Epithelial cell of proximal tubule (primary cell): ENCODE measurements at regions not wholly inside any gene's neighbourhood (a gene's known extent, or its start where the extent isn't known, plus 50 kb on each side); places are given as distances from the start of the nearest gene placed in this dataset.

Experiments used
- DNase-seq: peaks from one replicate; pipeline ENCODE4 v3.0.0-alpha.2; 2011; ENCODE audit warnings: low read depth
- H3K4me3 ChIP-seq: 2 replicates; pipeline ENCODE4 v1.5.1; 2011; ENCODE audit warnings: low read depth, mild to moderate bottlenecking, low read length
- CTCF ChIP-seq: conservative IDR thresholded peaks from 2 replicates; pipeline ENCODE4 v1.5.1; 2012; ENCODE audit warnings: low read depth, mild to moderate bottlenecking, low read length

GRCh38 chr4:130233377-130234047 is 1137.6 kb downstream of the C4orf33 start:
- no peak overlapping the region for H3K4me3 ChIP-seq
- no peak for DNase-seq
- no peak for TF ChIP-seq CTCF

GRCh38 chr4:130238121-130238520 is 1142.2 kb downstream of the C4orf33 start:
- no peak for DNase-seq
- H3K4me3 ChIP-seq, result no peak overlapping the region
- no peak for TF ChIP-seq CTCF

GRCh38 chr4:130249002-130249401 is 1153.0 kb downstream of the C4orf33 start:
- no peak for DNase-seq
- no peak for TF ChIP-seq CTCF
- H3K4me3 ChIP-seq, result no peak overlapping the region

GRCh38 chr4:130257271-130257670 is 1161.3 kb downstream of the C4orf33 start:
- no peak overlapping the region for H3K4me3 ChIP-seq
- TF ChIP-seq CTCF, result no peak
- DNase-seq, result no peak

GRCh38 chr4:130266814-130267213 is 1170.9 kb downstream of the C4orf33 start:
- no peak for DNase-seq
- no peak overlapping the region for H3K4me3 ChIP-seq
- no peak for TF ChIP-seq CTCF

- no peak overlapping the region for H3K4me3 ChIP-seq
- TF ChIP-seq CTCF, result no peak
- no peak for DNase-seq
Measured at GRCh38 chr4:130288576-130288975, 1192.6 kb downstream of the C4orf33 start.

- no peak for TF ChIP-seq CTCF
- no peak overlapping the region for H3K4me3 ChIP-seq
- no peak for DNase-seq
Measured at GRCh38 chr4:130293692-130294091, 1197.7 kb downstream of the C4orf33 start.
